Stimulated activated CD4-positive, alpha-beta T cell treated with anti-CD3 and anti-CD28 coated beads, TNF-alpha, amount 100 ng/mL, for 1 hour (primary cell): ENCODE measurements at regions not wholly inside any gene's neighbourhood (a gene's known extent, or its start where the extent isn't known, plus 50 kb on each side); places are given as distances from the start of the nearest gene placed in this dataset.

Experiments used
- DNase-seq, 3 donors: peaks; one replicate each; pipeline ENCODE4 v3.0.0-alpha.2; 2020; ENCODE audit warnings: low read depth in 3 of 3, low spot score in 1 of 3

DNA sequence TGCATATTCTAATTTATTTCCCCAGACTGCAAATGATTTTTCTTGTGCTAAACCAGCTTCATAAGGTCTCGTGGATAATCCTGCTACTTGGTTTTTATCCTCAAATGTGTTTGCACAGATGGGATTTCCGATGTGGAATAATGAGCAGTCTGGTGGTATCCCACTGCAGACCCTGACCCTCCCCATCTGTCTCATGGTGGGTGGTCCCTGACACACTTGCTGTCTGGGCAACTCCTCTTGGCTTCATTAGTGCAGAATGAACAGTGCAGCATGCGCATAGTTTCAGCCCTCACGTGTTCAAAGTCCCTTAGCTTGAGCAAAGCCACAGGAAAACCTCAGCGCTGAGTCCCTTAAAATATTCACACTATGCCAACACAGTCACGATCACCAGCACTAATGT is 996.5 kb downstream of the AACS start:
- DNase-seq, result no peak

DNA sequence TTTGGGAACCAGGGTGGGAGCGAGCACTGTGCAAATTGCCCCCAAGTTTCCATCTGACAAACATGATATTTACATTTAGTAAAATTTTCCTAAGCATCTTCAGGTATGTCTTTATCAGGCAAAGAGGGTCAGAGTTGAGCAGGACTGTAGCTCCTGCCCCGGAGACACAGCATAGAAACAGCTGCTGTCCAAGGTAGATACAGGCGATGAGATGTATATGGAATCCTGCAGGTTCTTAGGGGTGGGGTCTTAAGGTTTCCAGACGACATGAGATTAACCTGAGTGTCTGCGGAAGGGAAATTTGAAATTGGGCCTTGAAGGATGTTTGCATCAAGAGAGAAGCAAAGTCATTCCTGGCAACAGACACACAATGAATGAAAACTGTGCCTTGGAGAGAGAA is 998.8 kb downstream of the AACS start:
- DNase-seq, result no peak

DNA sequence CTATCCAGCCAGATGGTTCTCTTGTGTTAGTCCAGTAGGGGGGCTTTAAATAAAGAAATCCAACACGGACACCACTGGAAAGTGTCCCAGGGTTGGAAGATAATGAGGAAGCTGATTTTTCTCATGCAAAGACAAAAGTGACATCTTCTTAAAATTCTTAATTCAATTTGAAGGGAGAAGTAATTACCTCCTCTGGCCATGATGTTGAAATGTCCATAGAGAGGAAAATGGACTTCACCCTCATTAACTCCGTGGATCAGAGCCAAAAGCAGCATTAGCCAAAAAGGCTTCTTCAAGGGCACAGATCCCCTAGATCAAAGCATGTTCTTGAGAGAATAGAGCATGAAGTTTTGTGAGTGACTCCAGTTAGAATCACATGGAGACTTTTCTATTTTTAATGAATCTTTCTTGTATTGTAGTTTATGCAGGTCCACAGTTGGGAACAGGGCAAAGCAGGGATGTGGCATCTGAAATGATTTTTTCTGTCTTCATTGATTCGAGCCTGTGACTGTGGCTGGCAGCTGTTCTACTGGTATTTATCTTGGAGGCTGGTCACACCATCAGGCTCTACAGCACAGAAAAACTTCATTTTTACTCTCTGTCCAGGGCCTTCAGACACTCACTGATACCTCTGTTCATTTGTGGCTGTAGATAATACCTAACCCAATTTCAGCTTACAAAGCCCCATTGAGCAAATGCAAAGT is 1002.5 kb downstream of the AACS start:
- no peak for DNase-seq

DNA sequence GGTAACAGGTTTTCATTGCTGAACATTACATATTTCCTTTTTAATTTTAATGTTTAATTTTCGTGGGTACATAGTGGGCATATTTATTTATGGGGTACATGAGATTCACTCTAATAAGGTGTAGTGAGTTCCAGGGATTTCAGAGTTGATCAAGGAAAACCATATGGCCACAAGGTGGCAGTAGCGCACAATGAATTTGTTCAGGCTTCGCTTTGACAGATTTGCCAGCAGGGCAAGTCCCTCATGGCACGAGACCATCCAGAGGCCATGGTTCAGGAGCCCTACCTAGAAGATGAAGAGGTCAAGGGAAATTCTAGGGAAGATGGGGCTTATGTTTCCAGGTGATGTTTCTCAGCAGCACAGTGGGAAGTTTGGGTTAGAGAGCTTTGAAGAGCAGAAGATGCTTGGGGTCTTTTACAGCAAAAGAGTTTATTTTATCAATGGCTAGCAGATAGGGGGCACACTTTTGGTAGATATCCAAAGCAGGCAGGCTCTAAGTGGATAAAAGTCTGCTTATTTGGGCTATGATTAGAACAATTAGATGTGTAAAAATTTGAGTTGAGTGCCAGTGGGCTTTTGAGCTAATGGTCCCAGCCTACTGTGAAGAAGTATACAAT is 1004.4 kb downstream of the AACS start:
- peak in 1 of 3 donors; percentile 16 for DNase-seq

DNA sequence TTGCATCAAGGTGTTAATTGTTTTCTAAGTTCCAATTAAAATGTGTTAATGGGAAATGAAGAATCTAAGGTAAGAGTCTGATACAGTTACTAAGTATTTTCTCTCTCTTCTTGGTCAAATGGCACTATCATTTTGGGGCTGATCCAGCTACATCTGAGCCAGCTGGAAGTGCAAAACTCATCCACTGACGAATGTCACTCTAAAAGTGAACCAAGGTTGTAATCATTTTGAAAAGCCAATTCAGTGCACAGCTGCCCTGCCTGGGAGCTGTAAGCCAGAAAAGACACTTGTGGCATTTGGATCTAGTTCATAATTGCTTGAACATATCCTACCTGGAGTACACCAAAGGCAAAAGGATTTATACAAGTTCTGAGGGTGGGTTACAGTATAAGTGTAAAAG is 1011.3 kb downstream of the AACS start:
- DNase-seq, result no peak

DNA sequence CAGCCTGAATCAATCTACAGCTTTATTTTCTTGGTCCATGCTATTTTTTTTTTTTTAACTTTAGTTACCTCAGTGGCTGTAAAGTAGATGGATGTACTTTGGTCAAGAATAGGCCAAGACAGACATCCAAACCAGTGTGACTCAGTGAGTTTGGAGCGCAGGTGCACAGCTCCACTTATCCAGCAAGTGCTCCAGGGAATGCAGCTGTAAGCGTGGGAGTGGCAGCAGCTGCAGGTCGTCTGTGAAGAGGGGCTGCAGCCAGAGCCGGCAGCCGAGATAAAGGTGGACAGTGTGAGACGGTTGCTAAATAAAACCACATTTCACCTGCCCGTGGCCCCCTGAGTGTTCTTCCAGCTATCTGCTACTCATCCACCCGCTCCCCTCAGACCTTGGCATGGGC is 1018.7 kb downstream of the AACS start:
- DNase-seq, result no peak

DNA sequence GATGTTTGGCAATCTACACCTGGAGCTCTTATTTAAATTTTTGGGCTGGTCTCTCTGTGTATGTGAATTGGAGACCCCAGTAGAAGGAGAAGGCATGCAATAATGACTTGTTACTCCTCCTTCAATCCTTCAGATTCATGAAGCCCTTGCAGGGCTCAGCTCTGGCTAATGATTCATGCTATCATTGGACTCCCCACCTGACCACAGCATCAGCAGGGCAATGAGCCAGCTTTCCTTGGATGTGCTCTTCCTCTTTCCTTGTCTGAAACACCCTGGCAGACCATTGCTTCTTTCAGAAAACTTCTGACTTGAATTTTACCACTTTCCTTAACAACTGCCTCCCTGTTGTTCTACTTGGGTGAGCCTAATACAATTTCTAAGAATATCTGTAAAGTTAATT is 1019.2 kb downstream of the AACS start:
- no peak for DNase-seq

DNA sequence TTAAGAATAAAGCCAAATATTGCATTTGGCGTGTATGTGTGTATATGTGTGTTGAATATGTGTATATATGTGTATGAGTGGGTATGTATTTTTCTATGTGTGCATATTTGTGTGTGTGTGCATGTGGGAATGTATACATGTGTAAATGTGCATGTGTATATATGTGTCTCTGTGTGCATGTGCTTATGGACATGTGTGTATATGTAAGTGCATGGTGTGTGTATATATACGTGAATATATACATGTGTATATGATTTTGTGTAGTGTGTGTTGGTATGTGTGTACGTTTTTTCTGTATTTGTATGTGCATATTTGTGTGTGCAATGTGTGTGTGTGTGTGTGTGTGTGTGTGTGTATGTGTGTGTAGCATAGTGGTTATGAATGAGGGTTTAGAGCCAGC is 1021.0 kb downstream of the AACS start:
- no peak for DNase-seq

DNA sequence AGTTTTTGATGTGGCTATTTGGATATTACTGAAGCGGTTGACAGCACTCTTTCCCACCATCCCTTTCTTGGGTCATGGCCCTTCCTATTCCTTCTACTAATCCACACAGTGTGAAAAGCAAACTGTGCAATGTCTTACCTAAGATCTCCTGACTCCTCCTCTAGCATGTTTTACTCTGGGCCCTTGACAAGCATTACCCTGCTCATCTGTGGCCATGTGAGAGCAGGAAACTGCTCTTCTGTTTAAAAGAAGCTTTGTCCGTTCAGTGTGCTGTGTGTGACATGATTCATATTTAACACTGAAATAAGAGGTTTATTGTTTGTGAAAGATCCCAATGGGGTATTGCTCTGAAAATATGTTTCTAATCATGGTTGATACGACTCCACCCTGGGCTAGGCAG is 1022.5 kb downstream of the AACS start:
- DNase-seq, result no peak

DNA sequence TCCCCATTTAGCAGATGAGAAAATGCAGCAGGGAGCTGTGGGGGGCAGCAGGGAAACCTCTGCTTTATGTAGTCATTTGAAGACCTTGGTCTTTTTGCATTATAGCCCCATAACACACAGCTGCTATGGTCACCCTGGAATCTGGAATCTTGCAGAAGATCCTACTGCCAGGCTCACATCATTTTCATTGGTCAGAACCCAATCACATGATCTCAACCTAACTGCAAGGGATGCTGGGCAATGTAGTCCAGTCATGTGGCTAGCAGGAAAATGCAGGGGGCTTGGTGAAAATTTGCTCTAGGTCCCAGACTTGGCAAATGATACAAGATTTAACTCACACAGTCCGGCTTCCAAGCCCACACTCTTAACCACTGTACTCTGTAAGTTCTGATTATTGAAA is 1028.7 kb downstream of the AACS start:
- no peak for DNase-seq

DNA sequence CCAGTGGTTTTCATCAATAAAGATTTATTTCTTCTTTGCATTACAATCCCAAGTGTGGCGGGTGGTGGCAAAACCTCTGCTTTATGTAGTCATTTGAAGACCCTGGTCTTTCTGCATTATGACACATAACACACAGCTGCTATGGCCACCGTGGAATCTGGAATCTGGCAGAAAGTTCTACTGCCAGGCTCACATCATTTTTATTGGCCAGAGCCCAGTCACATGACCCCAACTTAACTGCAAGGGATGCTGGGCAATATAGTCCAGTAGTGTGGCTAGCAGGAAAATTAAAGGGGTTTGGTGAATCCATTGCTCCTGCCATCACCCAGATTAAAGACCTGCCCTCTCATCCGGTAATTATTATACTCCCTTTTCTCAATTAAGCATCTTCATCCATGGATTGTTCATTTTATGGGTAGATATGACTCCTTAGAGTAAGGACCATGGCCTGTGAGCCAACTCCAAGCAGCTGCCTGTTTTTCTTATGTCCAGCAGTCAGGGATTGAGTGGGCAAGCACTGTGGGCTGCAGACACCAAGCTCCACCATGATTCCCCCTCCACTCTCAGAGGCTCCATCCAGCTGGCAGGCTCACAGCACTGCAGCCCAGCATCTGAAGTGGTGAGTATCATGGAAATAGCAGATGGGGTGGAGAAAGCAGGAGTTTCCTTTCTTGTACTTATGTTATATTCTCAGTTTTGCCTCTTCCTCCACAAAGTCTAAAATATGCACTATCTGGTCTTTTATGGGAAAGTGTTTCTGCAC is 1030.7 kb downstream of the AACS start:
- no peak for DNase-seq

DNA sequence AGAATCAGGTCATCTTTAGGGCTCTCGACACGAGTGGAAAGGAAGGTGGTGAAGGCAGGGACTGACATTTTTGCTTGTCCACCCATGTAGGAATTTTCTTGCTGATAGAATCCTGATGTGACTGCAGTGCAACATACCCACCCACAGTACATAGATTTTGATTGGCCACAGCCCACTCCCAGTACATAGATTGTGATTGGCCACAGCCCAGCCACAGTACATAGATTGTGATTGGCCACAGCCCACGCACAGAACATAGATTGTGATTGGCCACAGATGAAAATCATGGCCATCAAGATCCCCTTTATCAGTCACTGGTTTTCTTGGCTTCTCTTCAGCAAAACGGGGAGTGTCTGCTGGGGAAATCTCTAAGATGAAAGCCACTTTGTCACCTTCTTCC is 1041.5 kb downstream of the AACS start:
- DNase-seq, result no peak

DNA sequence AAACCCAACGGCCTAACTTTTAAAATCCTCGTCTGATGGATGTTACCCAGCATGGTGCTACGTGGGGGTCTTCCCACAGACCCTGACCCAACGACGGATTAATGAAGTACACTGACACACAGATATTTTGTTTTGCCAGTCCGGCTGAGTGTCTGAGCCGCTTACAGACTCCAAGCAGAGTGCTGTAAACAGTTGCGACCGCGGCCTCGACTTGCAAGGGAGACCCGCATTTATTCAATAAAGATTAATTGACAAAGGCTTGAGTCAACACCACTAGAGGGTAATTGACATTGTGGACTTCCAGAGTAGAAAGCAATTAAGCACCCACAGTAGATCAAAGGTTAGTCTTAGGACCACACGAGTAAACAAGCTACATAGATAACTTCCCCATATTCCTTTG is 1042.4 kb downstream of the AACS start:
- DNase-seq, result no peak

DNA sequence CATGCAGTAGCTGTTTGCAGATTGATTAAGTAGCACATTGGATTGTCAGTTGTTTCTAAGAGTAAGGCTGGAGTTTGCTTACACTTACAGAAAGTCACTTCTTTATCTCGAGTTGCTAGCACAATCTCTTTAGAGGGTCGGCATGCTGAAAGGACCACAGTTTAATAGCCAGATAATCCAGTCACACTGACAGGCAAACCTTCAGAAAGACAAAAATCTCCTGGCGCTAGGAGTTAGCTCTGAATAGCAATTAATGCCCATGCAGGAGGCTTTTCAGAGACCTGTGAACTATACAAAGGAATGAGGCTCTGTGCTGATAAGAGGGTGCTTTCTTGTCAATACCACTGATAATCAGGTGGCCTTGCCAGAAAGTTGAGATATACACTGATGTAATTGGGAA is 1043.0 kb downstream of the AACS start:
- no peak for DNase-seq

DNA sequence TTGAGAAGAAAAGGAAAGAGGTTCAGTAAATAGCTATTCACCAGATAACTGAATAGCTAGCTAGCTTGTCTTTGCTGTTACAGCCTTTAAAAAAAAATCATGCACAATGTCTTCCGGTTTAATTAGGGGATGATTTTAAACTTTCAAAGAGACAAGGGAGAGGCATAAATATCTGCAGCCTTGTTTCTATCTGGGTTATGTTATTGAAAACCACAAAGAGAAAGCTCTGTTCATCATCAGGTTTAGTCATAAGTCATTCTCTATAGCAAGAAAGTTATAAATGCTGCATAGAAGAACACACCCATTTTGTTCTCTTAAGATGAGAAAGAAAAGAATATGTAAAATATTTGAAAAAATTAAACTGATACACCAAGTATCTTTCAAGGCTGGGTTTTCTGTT is 1046.9 kb downstream of the AACS start:
- no peak for DNase-seq

DNA sequence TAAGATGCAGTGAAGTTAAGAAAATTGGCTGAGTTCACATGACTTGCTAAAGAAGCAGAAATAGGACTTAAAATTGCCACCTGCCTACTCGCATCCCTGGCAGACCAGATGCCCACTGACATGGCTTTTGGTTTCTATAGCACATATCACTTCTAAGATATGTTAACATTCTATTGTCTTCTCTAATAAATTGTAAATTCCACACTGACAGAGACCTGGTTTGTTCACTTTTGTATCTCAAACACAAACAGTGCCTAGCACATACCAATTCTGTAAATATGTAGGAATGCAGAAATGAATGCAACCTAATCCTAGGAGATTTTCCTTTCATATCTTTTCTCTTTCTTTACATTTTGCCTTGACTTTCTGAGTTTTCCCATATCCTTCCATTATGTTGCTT is 1047.6 kb downstream of the AACS start:
- no peak for DNase-seq

DNA sequence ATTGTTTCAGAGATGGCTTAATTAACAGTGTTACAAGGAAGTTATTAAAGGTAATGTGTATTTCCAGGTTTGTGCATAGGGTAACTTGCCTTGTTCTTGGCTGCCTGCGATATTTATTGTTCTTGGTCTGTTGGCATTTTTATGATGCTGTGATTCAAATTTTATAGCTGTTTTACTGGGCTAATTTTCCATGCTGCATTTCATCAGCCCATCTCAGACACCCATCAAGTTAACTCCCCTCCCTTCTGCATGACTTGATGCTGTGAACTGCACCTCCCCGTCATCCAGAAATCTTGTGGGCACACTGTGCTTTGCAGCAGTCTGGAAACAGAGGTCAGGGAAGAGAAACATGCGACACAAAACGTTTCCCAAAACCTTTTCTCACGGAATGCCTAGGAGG is 1049.2 kb downstream of the AACS start:
- no peak for DNase-seq

DNA sequence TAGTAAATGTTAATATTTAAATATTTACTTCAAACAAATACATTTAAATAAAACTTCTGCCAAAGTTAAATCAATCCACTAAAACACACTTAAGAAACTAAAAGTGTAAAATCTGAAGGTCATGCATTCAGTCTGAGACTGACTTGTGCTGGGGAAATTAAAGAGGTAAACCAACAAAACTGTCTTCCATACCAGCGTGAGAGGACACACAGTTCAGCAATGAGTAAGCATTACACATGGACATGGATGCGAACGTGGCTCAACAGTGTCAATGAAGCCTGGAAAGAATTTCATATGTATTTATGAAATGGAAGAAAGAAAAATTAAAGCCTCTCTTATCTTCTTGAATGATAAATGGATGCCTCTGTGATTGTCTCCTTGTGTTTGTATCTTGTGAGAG is 1052.3 kb downstream of the AACS start:
- DNase-seq, result no peak

DNA sequence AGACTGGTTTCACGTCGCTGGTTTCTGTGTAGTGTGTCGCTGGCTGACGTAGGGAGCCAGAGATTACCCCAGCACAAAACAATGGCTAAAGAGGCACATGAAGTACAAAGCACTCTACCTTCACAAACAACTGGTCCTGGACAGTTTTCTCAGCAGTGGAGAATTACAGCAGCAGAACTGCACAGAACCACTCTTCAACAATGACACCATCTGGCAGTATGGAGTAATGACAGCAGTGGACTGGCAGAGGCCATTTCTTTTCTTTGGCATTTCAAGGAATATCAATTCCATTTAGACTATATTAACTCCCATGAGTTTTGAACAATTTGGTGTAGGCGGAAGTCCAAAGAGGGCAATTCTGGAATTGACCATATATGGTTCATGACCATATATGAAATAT is 1074.1 kb downstream of the AACS start:
- DNase-seq, result no peak

DNA sequence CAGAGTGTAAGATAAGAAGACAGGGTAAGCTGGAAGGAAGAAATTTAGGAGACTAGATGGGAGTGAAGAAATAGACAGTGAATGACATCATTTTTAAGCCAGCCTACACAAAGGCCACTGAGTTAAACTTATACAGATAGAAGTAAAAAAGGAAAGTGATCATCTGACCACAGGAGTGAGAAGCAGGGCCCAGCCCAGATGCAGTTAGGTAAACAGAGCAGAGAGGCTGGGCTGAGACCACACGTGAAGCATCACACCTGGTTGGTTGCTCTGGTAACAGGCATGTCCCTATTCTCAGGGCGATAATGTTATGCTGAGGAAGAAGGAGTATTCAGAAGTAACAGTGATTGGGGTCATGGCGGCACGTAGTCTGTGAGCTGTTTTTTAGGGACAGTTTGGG is 1079.4 kb downstream of the AACS start:
- no peak for DNase-seq

DNA sequence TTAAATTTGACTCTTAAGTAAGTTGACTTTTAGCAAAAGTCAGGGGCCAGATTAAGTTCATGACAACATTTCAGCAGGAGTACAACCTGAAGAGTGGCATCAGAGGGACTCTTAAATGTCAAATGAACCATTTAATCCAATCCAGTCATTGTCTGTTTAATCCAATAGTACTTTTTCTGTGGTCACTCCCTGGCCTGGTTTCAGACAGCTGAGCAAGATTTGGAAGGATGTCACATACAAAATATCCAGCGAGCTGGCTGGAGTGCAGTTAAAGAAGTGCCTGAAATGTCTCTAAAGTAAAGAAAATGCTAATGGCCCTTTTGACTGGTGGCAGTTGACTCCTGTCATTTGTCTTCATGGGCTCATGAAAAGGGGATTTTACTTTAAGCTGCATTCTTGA is 1082.1 kb downstream of the AACS start:
- no peak for DNase-seq

DNA sequence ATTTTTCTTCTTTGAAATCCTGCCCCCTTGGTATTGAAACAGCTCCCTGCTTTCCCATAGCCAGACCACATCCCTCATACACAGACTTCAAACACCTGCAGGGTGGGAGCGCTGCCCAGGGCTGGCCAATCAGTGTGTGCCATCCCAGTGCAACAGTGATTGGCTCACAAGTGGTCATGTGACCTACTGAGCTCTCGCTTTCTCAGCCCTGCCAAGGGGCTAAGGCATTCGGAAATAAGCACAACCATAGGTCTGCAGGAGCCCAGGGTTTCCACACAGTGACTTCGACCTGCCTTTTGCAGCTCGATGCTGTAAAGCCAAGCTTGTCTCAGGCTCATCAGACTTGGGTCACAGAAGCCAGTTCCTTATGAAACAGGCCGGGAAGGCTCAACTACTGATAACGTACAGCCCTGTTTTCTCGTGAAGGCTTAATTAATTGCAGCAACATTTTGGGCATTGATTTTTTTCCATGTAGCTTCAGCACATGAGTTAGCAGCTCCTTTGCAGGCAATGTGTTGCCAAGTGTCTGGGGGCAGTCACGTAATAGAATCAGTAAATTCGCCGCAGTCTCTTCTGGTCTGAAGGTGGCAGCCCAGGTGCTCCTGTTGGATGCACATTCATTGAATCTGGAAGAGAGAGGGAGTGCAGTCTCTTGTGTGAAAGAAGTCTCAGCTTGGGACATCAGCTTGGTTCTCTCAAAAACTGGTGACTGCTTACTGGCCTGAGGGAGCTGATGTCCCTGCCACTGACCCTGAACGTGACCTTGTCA is 1091.8 kb downstream of the AACS start:
- no peak for DNase-seq
